Caco-2 (cell line): ENCODE measurements at regions not wholly inside any gene's neighbourhood (a gene's known extent, or its start where the extent isn't known, plus 50 kb on each side); places are given as distances from the start of the nearest gene placed in this dataset.

Experiments used
- BruUV-seq: library from RNA; stranded (reverse); fragments of 400-500 nt; replicated peaks from 2 replicates; lab custom pipeline; 2021; lab: Mats Ljungman, UMichigan
- CTCF ChIA-PET: fragments of 300-600 bp; sonication (Branson Sonifier 250); formaldehyde crosslinking; loops from one replicate; lab custom pipeline; 2022; ENCODE audit warnings: antibody characterized with exemption; lab: Charles Lee
- POLR2A ChIA-PET: fragments of 300-600 bp; sonication (Branson Sonifier 250); formaldehyde crosslinking; loops from one replicate; lab custom pipeline; 2022; ENCODE audit warnings: antibody characterized with exemption; lab: Charles Lee
- DNase-seq, 2 experiments: peaks; one replicate each; pipeline versions ENCODE4 v3.0.0 to v3.0.0-alpha.2; 2020 to 2022
- H3K27me3 ChIP-seq: replicated peaks from 2 replicates; pipeline ENCODE4 v1.6.0; 2011; ENCODE audit warnings: low read length; ENCODE audit not compliant: control insufficient read depth, insufficient read depth
- H3K36me3 ChIP-seq: 2 replicates; pipeline ENCODE4 v1.5.1; 2011; ENCODE audit warnings: low read length; ENCODE audit not compliant: control insufficient read depth, insufficient read depth
- H3K4me1 ChIP-seq: fragments of 250-450 bp; sonication (Bioruptor Pico); 2 replicates; pipeline ENCODE4 v1.5.1; 2020; ENCODE audit warnings: mild to moderate bottlenecking
- H3K4me3 ChIP-seq: 2 replicates; pipeline ENCODE4 v1.5.1; 2011; ENCODE audit warnings: low read depth, mild to moderate bottlenecking, control low read depth, low read length
- H3K9me3 ChIP-seq: fragments of 250-450 bp; sonication (Bioruptor Pico); 2 replicates; pipeline ENCODE4 v1.5.1; 2020; ENCODE audit warnings: mild to moderate bottlenecking, moderate library complexity
- H3K27ac Mint-ChIP-seq: one replicate; pipeline ENCODE4 v1.8.0; 2022; ENCODE audit warnings: mixed read lengths; ENCODE audit not compliant: unreplicated experiment
- H3K27me3 Mint-ChIP-seq: one replicate; pipeline ENCODE4 v1.8.0; 2022; ENCODE audit warnings: mixed read lengths; ENCODE audit not compliant: insufficient read depth, unreplicated experiment
- H3K36me3 Mint-ChIP-seq: one replicate; pipeline ENCODE4 v1.8.0; 2022; ENCODE audit warnings: mild to moderate bottlenecking, mixed read lengths; ENCODE audit not compliant: insufficient read depth, unreplicated experiment
- H3K4me1 Mint-ChIP-seq: one replicate; pipeline ENCODE4 v1.8.0; 2022; ENCODE audit warnings: low read depth, mixed read lengths; ENCODE audit not compliant: unreplicated experiment
- H3K4me3 Mint-ChIP-seq: one replicate; pipeline ENCODE4 v1.8.0; 2022; ENCODE audit warnings: mild to moderate bottlenecking, moderate library complexity, mixed read lengths; ENCODE audit not compliant: unreplicated experiment
- H3K9me3 Mint-ChIP-seq: one replicate; pipeline ENCODE4 v1.8.0; 2022; ENCODE audit warnings: mixed read lengths; ENCODE audit not compliant: unreplicated experiment
- intact Hi-C: fragments of 100-400 bp; cut with micrococcal nuclease; formaldehyde crosslinking; loops from one replicate; pipeline ENCODE4 v1.10.0; 2022; ENCODE audit not compliant: unreplicated experiment
- TF ChIP-seq, protein P1 (sequence below), 2 experiments: fragments of 200-600 bp in 1 of 2; IDR thresholded peaks; 1 replicate in 1 of 2; 2 replicates in 1 of 2; pipeline versions ENCODE4 v1.5.1 to v1.8.0; 2011 to 2022; ENCODE audit warnings: antibody characterized with exemption in 1 of 2, control low read depth in 1 of 2, inconsistent platforms in 1 of 2, low read depth in 1 of 2, low read length in 1 of 2, mild to moderate bottlenecking in 1 of 2, moderate library complexity in 1 of 2; ENCODE audit not compliant: insufficient read depth in 1 of 2, severe bottlenecking in 1 of 2, unreplicated experiment in 1 of 2

DNA sequence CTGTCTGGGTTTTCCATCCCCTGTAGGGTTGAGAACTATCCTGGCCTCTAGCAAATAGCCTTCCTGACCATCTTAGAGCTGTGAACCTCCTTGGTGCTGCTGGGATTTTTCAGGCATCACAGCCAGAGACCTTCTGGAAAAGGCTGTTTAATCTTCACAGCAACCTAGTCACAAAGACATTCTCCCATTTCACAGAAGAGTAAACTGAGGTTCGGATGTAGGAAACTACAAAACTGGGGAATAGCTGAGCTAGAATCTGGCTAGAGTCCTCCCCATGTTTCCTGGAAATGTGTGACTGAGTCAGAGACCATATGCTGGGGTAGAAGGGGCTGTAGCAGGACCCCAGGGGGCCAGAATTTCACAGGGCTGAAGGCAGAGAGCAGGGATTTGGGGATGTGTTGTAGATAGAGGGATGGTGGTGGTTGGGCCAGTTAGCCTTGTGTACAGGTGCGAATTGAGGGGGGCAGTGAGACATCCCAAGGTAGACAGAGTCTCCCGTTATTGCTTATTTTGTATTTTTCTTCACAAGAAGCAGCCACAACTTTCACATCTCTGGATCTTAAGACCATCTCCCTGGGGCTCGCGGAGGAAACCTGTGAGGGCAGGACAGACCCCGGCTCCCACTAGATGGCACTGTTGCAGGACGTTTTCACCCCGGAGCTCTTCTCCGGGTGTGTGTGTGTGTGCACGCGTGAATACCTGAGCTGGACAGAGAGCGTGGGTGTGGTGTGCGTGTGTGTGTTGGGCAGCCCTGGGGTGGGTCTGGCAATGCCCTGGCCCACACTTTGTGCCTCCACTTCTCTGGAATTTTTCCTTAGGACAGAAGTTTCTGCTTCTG is 66.9 kb upstream of the PRR23C start:
- Mint-ChIP-seq H3K4me3 (no peak overlapping the region), H3K4me1 (peaks cover 5% of the 10 kb centered on the region), H3K36me3 (no peaks in the 10 kb centered on the region), H3K9me3 (no peaks in the 10 kb centered on the region), H3K27ac (no peak overlapping the region), H3K27me3 (no peaks in the 10 kb centered on the region)
- no peaks in the 10 kb centered on the region for H3K9me3 ChIP-seq
- ChIA-PET POLR2A (interaction anchor here (0.6 kb wide), 1 partner anchor 175 kb away, joined by 10 read pairs; no protein-coding TSS in a partner anchor), CTCF (interaction anchor here (0.6 to 3.9 kb wide), 18 partner anchors 9 to 823 kb away, joined by 3 to 42 read pairs (median 4); partner anchors contain the start of gene CLSTN2)
- no peaks in the 10 kb centered on the region for H3K27me3 ChIP-seq
- no peaks in the 10 kb centered on the region for H3K36me3 ChIP-seq
- H3K4me3 ChIP-seq, result no peak overlapping the region
- TF ChIP-seq, protein P1, sequence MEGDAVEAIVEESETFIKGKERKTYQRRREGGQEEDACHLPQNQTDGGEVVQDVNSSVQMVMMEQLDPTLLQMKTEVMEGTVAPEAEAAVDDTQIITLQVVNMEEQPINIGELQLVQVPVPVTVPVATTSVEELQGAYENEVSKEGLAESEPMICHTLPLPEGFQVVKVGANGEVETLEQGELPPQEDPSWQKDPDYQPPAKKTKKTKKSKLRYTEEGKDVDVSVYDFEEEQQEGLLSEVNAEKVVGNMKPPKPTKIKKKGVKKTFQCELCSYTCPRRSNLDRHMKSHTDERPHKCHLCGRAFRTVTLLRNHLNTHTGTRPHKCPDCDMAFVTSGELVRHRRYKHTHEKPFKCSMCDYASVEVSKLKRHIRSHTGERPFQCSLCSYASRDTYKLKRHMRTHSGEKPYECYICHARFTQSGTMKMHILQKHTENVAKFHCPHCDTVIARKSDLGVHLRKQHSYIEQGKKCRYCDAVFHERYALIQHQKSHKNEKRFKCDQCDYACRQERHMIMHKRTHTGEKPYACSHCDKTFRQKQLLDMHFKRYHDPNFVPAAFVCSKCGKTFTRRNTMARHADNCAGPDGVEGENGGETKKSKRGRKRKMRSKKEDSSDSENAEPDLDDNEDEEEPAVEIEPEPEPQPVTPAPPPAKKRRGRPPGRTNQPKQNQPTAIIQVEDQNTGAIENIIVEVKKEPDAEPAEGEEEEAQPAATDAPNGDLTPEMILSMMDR (IDR thresholded peaks at IDR 0.05; ENCODE audit: insufficient read depth in 1 of 2, low read depth in 1 of 2, low read length in 1 of 2, severe bottlenecking in 1 of 2, unreplicated experiment in 1 of 2), result peak; percentile 72 to 86
- BruUV-seq, result no TSS peak
- peaks cover 7% of the 10 kb centered on the region for H3K4me1 ChIP-seq
- intact Hi-C loops, result loop anchor here (2.0 kb wide), 2 partner anchors 91 to 217 kb away; no protein-coding TSS in a partner anchor
- peak; percentile 69 to 79 for DNase-seq

DNA sequence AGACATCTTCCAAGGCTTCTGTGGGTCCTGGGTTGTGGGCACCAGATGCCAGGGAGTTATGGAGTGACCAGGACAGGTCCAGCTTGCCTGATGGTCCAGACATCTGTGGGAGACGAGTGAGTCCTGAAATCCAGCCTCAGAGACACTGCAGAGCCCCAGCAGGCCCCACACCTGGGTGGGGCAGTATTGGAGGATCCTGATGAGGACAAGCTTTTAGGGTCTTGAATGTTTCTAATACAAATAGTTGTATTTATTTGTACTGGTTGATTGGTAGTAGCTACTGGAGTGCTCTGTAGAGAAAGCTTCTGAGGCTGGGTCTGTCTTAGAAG is 67.5 kb upstream of the PRR23C start:
- Mint-ChIP-seq H3K27me3 (no peaks in the 10 kb centered on the region), H3K4me1 (no peaks in the 10 kb centered on the region), H3K27ac (no peak overlapping the region), H3K9me3 (no peaks in the 10 kb centered on the region), H3K4me3 (no peak overlapping the region), H3K36me3 (no peaks in the 10 kb centered on the region)
- TF ChIP-seq, protein P1 (IDR thresholded peaks at IDR 0.05; ENCODE audit: insufficient read depth in 1 of 2, low read depth in 1 of 2, low read length in 1 of 2, severe bottlenecking in 1 of 2, unreplicated experiment in 1 of 2), result no peak
- Histone ChIP-seq H3K9me3 (no peaks in the 10 kb centered on the region), H3K27me3 (no peaks in the 10 kb centered on the region), H3K4me3 (no peak overlapping the region), H3K4me1 (peaks cover 1% of the 10 kb centered on the region), H3K36me3 (no peaks in the 10 kb centered on the region)
- no TSS peak for BruUV-seq
- ChIA-PET POLR2A (no interaction called here), CTCF (interaction anchor here (0.6 to 3.9 kb wide), 17 partner anchors 9 to 823 kb away, joined by 3 to 42 read pairs (median 5); partner anchors contain the start of gene CLSTN2)
- intact Hi-C loops, result loop anchor here (2.0 kb wide), 2 partner anchors 91 to 217 kb away; no protein-coding TSS in a partner anchor
- DNase-seq, result no peak

DNA sequence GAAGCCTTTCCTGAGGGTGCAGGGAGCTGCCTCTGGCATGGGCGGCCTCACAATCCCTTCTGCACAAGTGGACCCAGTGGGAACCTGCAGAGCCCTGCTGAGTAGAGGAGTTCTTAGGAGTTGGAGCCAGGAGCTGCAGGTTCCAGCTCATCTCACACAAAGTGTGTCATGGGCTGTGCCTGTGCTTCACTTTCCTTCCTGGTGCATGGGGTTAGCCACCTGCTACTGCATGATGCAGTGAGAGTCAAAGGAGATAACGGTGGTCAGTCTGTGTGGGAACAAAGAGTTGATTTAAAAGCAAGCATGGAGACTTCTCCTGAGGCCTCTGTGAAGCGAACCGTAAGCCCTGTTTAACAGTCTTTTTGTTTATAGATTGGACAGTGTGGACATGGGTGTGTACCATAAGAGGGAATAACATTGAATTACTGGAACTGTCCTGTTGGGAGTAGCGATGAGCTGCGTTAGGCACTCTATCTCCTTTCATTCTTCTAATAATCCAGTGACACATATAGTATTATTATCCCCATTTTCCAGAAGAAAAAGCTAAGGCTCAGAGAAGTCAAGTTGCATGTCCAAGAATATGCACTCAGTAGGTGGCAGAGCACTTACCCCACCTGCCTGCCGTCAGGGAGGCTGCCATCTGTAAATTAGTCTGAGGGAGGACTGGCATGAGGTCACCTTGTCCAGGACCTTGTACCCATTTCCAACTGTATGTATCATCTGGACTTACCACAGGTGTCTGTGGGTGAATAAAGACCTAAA is 68.7 kb upstream of the PRR23C start:
- Mint-ChIP-seq H3K27ac (no peak overlapping the region), H3K27me3 (no peaks in the 10 kb centered on the region), H3K4me1 (no peaks in the 10 kb centered on the region), H3K36me3 (no peaks in the 10 kb centered on the region), H3K9me3 (no peaks in the 10 kb centered on the region), H3K4me3 (no peak overlapping the region)
- no peaks in the 10 kb centered on the region for H3K4me1 ChIP-seq
- no TSS peak for BruUV-seq
- no peaks in the 10 kb centered on the region for H3K36me3 ChIP-seq
- intact Hi-C loops, result loop anchor here (2.0 kb wide), 2 partner anchors 89 to 215 kb away; no protein-coding TSS in a partner anchor
- TF ChIP-seq, protein P1 (IDR thresholded peaks at IDR 0.05; ENCODE audit: insufficient read depth in 1 of 2, low read depth in 1 of 2, low read length in 1 of 2, severe bottlenecking in 1 of 2, unreplicated experiment in 1 of 2), result no peak
- H3K27me3 ChIP-seq, result no peaks in the 10 kb centered on the region
- CTCF ChIA-PET, result interaction anchor here (1.0 to 3.9 kb wide), 3 partner anchors 74 to 216 kb away, joined by 4 to 42 read pairs (median 17); no protein-coding TSS in a partner anchor
- no peaks in the 10 kb centered on the region for H3K9me3 ChIP-seq
- no peak for DNase-seq
- POLR2A ChIA-PET, result no interaction called here
- H3K4me3 ChIP-seq, result no peak overlapping the region
